IMR-90 (cell line): ENCODE measurements at regions not wholly inside any gene's neighbourhood (a gene's known extent, or its start where the extent isn't known, plus 50 kb on each side); places are given as distances from the start of the nearest gene placed in this dataset.

ENCODE experiments used
- ATAC-seq: fragments of 200-7000 bp; cut with Tn5 transposase; 2 replicates; pipeline ENCODE4 v1.9.1; 2020; ENCODE audit warnings: low read depth, mild to moderate bottlenecking, moderate library complexity
- BruUV-seq: library from RNA; stranded (reverse); fragments of 400-500 nt; replicated peaks from 2 replicates; lab custom pipeline; 2021; lab: Mats Ljungman, UMichigan
- CTCF ChIA-PET: fragments of 300-600 bp; formaldehyde crosslinking; extraction: SDS; loops from one replicate; lab custom pipeline; 2021; ENCODE audit warnings: antibody characterized with exemption; lab: Yijun Ruan, JAX
- POLR2A ChIA-PET: fragments of 300-600 bp; sonication (Branson Sonifier 250); formaldehyde crosslinking; loops from one replicate; lab custom pipeline; 2022; ENCODE audit warnings: antibody characterized with exemption; ENCODE audit not compliant: unreplicated experiment; lab: Charles Lee
- DNase-seq: peaks from one replicate; pipeline ENCODE4 v3.0.0; 2013
- H2AFZ ChIP-seq: replicated peaks from 2 replicates; pipeline ENCODE3; 2013; ENCODE audit warnings: low read length, mild to moderate bottlenecking; ENCODE audit not compliant: poor library complexity
- H2AK5ac ChIP-seq: 2 replicates; pipeline ENCODE4 v1.6.1; 2013; ENCODE audit warnings: low read depth, low read length, inconsistent platforms
- H2AK9ac ChIP-seq: replicated peaks from 2 replicates; pipeline ENCODE3; 2013; ENCODE audit warnings: mild to moderate bottlenecking, low read depth, low read length, moderate library complexity; ENCODE audit not compliant: poor library complexity
- H2BK120ac ChIP-seq: 2 replicates; pipeline ENCODE4 v1.6.1; 2013; ENCODE audit warnings: low read depth, low read length, inconsistent platforms
- H2BK15ac ChIP-seq: 3 replicates; pipeline ENCODE4 v1.6.1; 2013; ENCODE audit warnings: low read depth, low read length, inconsistent platforms
- H2BK20ac ChIP-seq: 2 replicates; pipeline ENCODE4 v1.6.1; 2013; ENCODE audit warnings: low read depth, mild to moderate bottlenecking, inconsistent platforms, low read length, moderate library complexity
- H2BK5ac ChIP-seq: 2 replicates; pipeline ENCODE4 v1.6.1; 2013; ENCODE audit warnings: mild to moderate bottlenecking, low read depth, low read length, inconsistent platforms; ENCODE audit not compliant: poor library complexity, severe bottlenecking
- H3K14ac ChIP-seq: replicated peaks from 2 replicates; pipeline ENCODE4 v1.6.1; 2013; ENCODE audit warnings: low read depth, low read length, inconsistent platforms
- H3K18ac ChIP-seq: 2 replicates; pipeline ENCODE4 v1.6.1; 2013; ENCODE audit warnings: low read depth, low read length, control low read depth
- H3K23ac ChIP-seq: 2 replicates; pipeline ENCODE4 v1.6.1; 2013; ENCODE audit warnings: low read depth, low read length, inconsistent platforms
- H3K27ac ChIP-seq: 2 replicates; pipeline ENCODE4 v1.5.1; 2013; ENCODE audit warnings: mild to moderate bottlenecking, control low read depth, low read length; ENCODE audit not compliant: insufficient read depth
- H3K27me3 ChIP-seq: 2 replicates; pipeline ENCODE4 v1.6.1; 2013; ENCODE audit warnings: low read length; ENCODE audit not compliant: control insufficient read depth, insufficient read depth
- H3K36me3 ChIP-seq: 2 replicates; pipeline ENCODE4 v1.6.1; 2013; ENCODE audit warnings: low read length, mixed read lengths; ENCODE audit not compliant: control insufficient read depth, insufficient read depth
- H3K4ac ChIP-seq: 2 replicates; pipeline ENCODE4 v1.6.1; 2013; ENCODE audit warnings: low read depth, low read length, inconsistent platforms
- H3K4me1 ChIP-seq: 2 replicates; pipeline ENCODE4 v1.6.1; 2013; ENCODE audit warnings: low read length, mixed read lengths; ENCODE audit not compliant: control insufficient read depth, insufficient read depth
- H3K4me2 ChIP-seq: 2 replicates; pipeline ENCODE4 v1.6.1; 2013; ENCODE audit warnings: low read depth, mild to moderate bottlenecking, control low read depth, low read length, moderate library complexity
- H3K4me3 ChIP-seq: 2 replicates; pipeline ENCODE4 v1.5.1; 2013; ENCODE audit warnings: low read depth, mild to moderate bottlenecking, control low read depth, low read length, moderate library complexity; ENCODE audit not compliant: insufficient read depth
- H3K56ac ChIP-seq: 2 replicates; pipeline ENCODE4 v1.6.1; 2013; ENCODE audit warnings: low read length, inconsistent platforms; ENCODE audit not compliant: insufficient read depth; ENCODE audit errors: extremely low read depth
- H3K79me1 ChIP-seq, 2 experiments: 2 replicates each; pipeline ENCODE4 v1.6.1; 2013; ENCODE audit warnings: low read length in 2 of 2, inconsistent platforms in 1 of 2, low read depth in 1 of 2
- H3K9ac ChIP-seq: 2 replicates; pipeline ENCODE4 v1.6.1; 2013; ENCODE audit warnings: low read depth, low read length, control low read depth
- H3K9me1 ChIP-seq: 2 replicates; pipeline ENCODE4 v1.6.1; 2013; ENCODE audit warnings: low read length, inconsistent platforms; ENCODE audit not compliant: insufficient read depth
- H3K9me3 ChIP-seq: 2 replicates; pipeline ENCODE4 v1.6.1; 2013; ENCODE audit warnings: low read length; ENCODE audit not compliant: control insufficient read depth, insufficient read depth
- H4K20me1 ChIP-seq: 2 replicates; pipeline ENCODE4 v1.6.1; 2013; ENCODE audit warnings: low read length, inconsistent platforms; ENCODE audit not compliant: insufficient read depth
- H4K5ac ChIP-seq: 2 replicates; pipeline ENCODE4 v1.6.1; 2013; ENCODE audit warnings: mild to moderate bottlenecking, low read depth, low read length, control low read depth
- H4K8ac ChIP-seq, 2 experiments: 2 replicates each; pipeline ENCODE4 v1.6.1; 2013; ENCODE audit warnings: low read depth in 2 of 2, low read length in 2 of 2, control low read depth in 1 of 2, inconsistent platforms in 1 of 2
- H4K91ac ChIP-seq: 2 replicates; pipeline ENCODE4 v1.6.1; 2013; ENCODE audit warnings: low read depth, low read length, inconsistent platforms; ENCODE audit not compliant: insufficient read depth
- BHLHE40 ChIP-seq: fragments of 150-350 bp; IDR thresholded peaks from 2 replicates; pipeline ENCODE4 v1.6.1; 2016; ENCODE audit warnings: mild to moderate bottlenecking, low read depth, low read length
- CEBPB ChIP-seq: IDR thresholded peaks from 2 replicates; pipeline ENCODE4 v1.6.1; 2012; ENCODE audit warnings: low read depth, low read length, improper control_type of control experiment
- CHD1 ChIP-seq: IDR thresholded peaks from 2 replicates; pipeline ENCODE4 v1.6.1; 2012; ENCODE audit warnings: low read depth, low read length, improper control_type of control experiment
- FOS ChIP-seq: fragments of 150-350 bp; IDR thresholded peaks from 2 replicates; pipeline ENCODE4 v1.6.1; 2016; ENCODE audit warnings: low read depth, low read length
- MAFK ChIP-seq: IDR thresholded peaks from 2 replicates; pipeline ENCODE4 v1.6.1; 2012; ENCODE audit warnings: low read depth, low read length, improper control_type of control experiment
- MAZ ChIP-seq: IDR thresholded peaks from 2 replicates; pipeline ENCODE4 v1.6.1; 2012; ENCODE audit warnings: low read depth, mild to moderate bottlenecking, low read length, improper control_type of control experiment, moderate library complexity, borderline replicate concordance
- MXI1 ChIP-seq: IDR thresholded peaks from 2 replicates; pipeline ENCODE4 v1.6.1; 2012; ENCODE audit warnings: low read depth, mild to moderate bottlenecking, low read length, moderate library complexity, borderline replicate concordance
- NFE2L2 ChIP-seq: fragments of 150-350 bp; IDR thresholded peaks from 2 replicates; pipeline ENCODE4 v1.6.1; 2016; ENCODE audit warnings: low read depth, mild to moderate bottlenecking, low read length
- POLR2A ChIP-seq: IDR thresholded peaks from 2 replicates; pipeline ENCODE4 v1.6.1; 2012; ENCODE audit warnings: mild to moderate bottlenecking, low read depth, low read length
- RAD21 ChIP-seq: IDR thresholded peaks from 2 replicates; pipeline ENCODE4 v1.6.1; 2012; ENCODE audit warnings: low read length, improper control_type of control experiment
- RCOR1 ChIP-seq: IDR thresholded peaks from 2 replicates; pipeline ENCODE4 v1.6.1; 2012; ENCODE audit warnings: mild to moderate bottlenecking, low read length, improper control_type of control experiment; ENCODE audit not compliant: insufficient replicate concordance
- RFX5 ChIP-seq: IDR thresholded peaks from 2 replicates; pipeline ENCODE4 v1.8.0; 2012; ENCODE audit warnings: low read depth, mild to moderate bottlenecking, low read length, moderate library complexity
- SMC3 ChIP-seq: fragments of 150-350 bp; IDR thresholded peaks from 2 replicates; pipeline ENCODE4 v1.6.1; 2016; ENCODE audit warnings: low read depth, mild to moderate bottlenecking, antibody characterized with exemption, low read length, moderate library complexity
- WGBS, 2 experiments: methylation state at CpG; one replicate each; pipeline versions ENCODE4 v1.1.5 to v1.1.7; 2013; ENCODE audit warnings: missing lambda C conversion rate in 2 of 2; ENCODE audit not compliant: insufficient read length in 1 of 2; ENCODE audit errors: extremely low coverage in 2 of 2; 5-methylcytosine and 5-hydroxymethylcytosine counted together
- dilution Hi-C: fragments of 300-500 bp; cut with HindIII; formaldehyde crosslinking; loops from one replicate; pipeline ENCODE4 v1.14.3; 2018; ENCODE audit warnings: low sequenced_read_pairs; ENCODE audit not compliant: unreplicated experiment
- in situ Hi-C: fragments of 300-500 bp; cut with MboI; formaldehyde crosslinking; loops from 3 replicates; pipeline ENCODE4 v1.14.3; 2019; ENCODE audit warnings: low sequenced_read_pairs, inconsistent platforms, mixed read lengths
- intact Hi-C: fragments of 100-400 bp; cut with micrococcal nuclease; formaldehyde crosslinking; loops from 2 replicates; pipeline ENCODE4 v1.10.0; 2022
- TF ChIP-seq, protein P1 (sequence below): fragments of 150-350 bp; IDR thresholded peaks from 2 replicates; pipeline ENCODE4 v1.6.1; 2017; ENCODE audit warnings: mild to moderate bottlenecking, antibody characterized with exemption, low read length, low read depth
- TF ChIP-seq, protein P2 (sequence below): conservative IDR thresholded peaks from 2 replicates; pipeline ENCODE4 v1.5.1; 2012; ENCODE audit warnings: mild to moderate bottlenecking, low read depth, low read length, improper control_type of control experiment
- TF ChIP-seq, protein P3 (sequence below): fragments of 150-350 bp; IDR thresholded peaks from 2 replicates; pipeline ENCODE4 v1.6.1; 2016; ENCODE audit warnings: low read depth, mild to moderate bottlenecking, low read length, moderate library complexity, borderline replicate concordance

DNA sequence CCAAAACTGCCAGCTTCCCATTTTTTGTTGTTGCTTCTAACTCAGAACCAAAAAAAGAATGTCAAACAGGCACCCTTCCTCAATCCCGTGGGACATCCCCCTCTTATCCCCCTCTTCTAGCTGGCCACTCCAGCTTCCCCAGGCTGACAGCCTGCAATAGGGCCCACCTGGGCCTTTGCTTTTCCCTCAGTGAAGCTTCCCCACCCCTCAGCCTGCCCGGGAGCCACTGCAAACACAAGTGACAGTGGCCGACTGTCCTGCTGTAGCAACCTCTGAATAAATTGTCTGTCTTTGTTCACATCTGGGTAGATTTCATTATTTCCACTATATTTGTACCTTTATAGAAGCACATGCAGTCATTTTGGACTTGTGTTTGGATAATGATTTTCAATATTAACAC is 245.3 kb downstream of the GADD45G start:
- Histone ChIP-seq H3K79me1 (no peaks in the 10 kb centered on the region), H3K4me1 (no peaks in the 10 kb centered on the region), H4K20me1 (no peaks in the 10 kb centered on the region), H3K9me1 (peaks cover 3% of the 10 kb centered on the region; the same call in 1 of the 2 replicates), H3K23ac (no peak overlapping the region), H3K27me3 (no peaks in the 10 kb centered on the region), H2BK15ac (no peak overlapping the region), H4K91ac (no peak overlapping the region), H3K9me3 (no peaks in the 10 kb centered on the region), H3K4me3 (no peak overlapping the region), H3K9ac (no peak overlapping the region), H3K4me2 (no peak overlapping the region), H2BK120ac (no peak overlapping the region), H2AK5ac (no peak overlapping the region), H3K4ac (no peak overlapping the region), H3K36me3 (no peaks in the 10 kb centered on the region), H2AK9ac (no peak overlapping the region), H3K56ac (no peak overlapping the region), H2BK20ac (no peak overlapping the region), H2BK5ac (no peak overlapping the region), H4K8ac (no peak overlapping the region), H3K18ac (no peak overlapping the region), H4K5ac (no peak overlapping the region), H2AFZ (no peak overlapping the region), H3K27ac (no peak overlapping the region), H3K14ac (no peak overlapping the region)
- CTCF ChIA-PET: no interaction called here
- 60% methylated on average over 1 of the region's 3 CpGs; no CpG with 5 or more reads in 1 of the 2 experiments for WGBS, 2 experiments
- DNase-seq: no peak
- no TSS peak for BruUV-seq
- ATAC-seq: no peak
- intact Hi-C loops: no loop called here
- POLR2A ChIA-PET: no interaction called here
- in situ Hi-C loops: no loop called here
- no peak for TF ChIP-seq BHLHE40
- no peak for TF ChIP-seq MXI1
- no peak for TF ChIP-seq CEBPB
- no peak for TF ChIP-seq RCOR1
- TF ChIP-seq RFX5: no peak
- TF ChIP-seq, protein P1, sequence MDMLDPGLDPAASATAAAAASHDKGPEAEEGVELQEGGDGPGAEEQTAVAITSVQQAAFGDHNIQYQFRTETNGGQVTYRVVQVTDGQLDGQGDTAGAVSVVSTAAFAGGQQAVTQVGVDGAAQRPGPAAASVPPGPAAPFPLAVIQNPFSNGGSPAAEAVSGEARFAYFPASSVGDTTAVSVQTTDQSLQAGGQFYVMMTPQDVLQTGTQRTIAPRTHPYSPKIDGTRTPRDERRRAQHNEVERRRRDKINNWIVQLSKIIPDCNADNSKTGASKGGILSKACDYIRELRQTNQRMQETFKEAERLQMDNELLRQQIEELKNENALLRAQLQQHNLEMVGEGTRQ: no peak
- TF ChIP-seq CHD1: no peak
- no peak for TF ChIP-seq FOS
- TF ChIP-seq MAZ: no peak
- TF ChIP-seq, protein P2, sequence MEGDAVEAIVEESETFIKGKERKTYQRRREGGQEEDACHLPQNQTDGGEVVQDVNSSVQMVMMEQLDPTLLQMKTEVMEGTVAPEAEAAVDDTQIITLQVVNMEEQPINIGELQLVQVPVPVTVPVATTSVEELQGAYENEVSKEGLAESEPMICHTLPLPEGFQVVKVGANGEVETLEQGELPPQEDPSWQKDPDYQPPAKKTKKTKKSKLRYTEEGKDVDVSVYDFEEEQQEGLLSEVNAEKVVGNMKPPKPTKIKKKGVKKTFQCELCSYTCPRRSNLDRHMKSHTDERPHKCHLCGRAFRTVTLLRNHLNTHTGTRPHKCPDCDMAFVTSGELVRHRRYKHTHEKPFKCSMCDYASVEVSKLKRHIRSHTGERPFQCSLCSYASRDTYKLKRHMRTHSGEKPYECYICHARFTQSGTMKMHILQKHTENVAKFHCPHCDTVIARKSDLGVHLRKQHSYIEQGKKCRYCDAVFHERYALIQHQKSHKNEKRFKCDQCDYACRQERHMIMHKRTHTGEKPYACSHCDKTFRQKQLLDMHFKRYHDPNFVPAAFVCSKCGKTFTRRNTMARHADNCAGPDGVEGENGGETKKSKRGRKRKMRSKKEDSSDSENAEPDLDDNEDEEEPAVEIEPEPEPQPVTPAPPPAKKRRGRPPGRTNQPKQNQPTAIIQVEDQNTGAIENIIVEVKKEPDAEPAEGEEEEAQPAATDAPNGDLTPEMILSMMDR: no peak
- no peak for TF ChIP-seq NFE2L2
- TF ChIP-seq POLR2A: no peak
- TF ChIP-seq, protein P3, sequence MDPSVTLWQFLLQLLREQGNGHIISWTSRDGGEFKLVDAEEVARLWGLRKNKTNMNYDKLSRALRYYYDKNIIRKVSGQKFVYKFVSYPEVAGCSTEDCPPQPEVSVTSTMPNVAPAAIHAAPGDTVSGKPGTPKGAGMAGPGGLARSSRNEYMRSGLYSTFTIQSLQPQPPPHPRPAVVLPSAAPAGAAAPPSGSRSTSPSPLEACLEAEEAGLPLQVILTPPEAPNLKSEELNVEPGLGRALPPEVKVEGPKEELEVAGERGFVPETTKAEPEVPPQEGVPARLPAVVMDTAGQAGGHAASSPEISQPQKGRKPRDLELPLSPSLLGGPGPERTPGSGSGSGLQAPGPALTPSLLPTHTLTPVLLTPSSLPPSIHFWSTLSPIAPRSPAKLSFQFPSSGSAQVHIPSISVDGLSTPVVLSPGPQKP: no peak
- no peak for TF ChIP-seq RAD21
- no peak for TF ChIP-seq SMC3
- TF ChIP-seq MAFK: no peak
- dilution Hi-C loops: no loop called here
